Muscle of arm (tissue), 1 donor: ENCODE measurements at regions not wholly inside any gene's neighbourhood (a gene's known extent, or its start where the extent isn't known, plus 50 kb on each side); places are given as distances from the start of the nearest gene placed in this dataset.

Experiments used
- DNase-seq: peaks from one replicate; pipeline ENCODE4 v3.0.0-alpha.2; 2013

- no peak for DNase-seq
Measured at GRCh38 chr2:163541943-163542342, 193.9 kb downstream of the FIGN start.

GRCh38 chr2:163541495-163541894 lies 194.3 kb downstream of the FIGN start:
- DNase-seq, result no peak

GRCh38 chr2:163528640-163529217 lies 207.1 kb downstream of the FIGN start:
- DNase-seq, result no peak

GRCh38 chr2:163527381-163527780 lies 208.4 kb downstream of the FIGN start:
- DNase-seq, result no peak

GRCh38 chr2:163518762-163519161 lies 217.0 kb downstream of the FIGN start:
- no peak for DNase-seq

GRCh38 chr2:163515836-163516235 lies 220.0 kb downstream of the FIGN start:
- DNase-seq, result no peak

- no peak for DNase-seq
Measured at GRCh38 chr2:163505281-163505680, 230.5 kb downstream of the FIGN start.

GRCh38 chr2:163493359-163494298 lies 242.2 kb downstream of the FIGN start:
- no peak for DNase-seq

- no peak for DNase-seq
Measured at GRCh38 chr2:163491850-163492249, 244.0 kb downstream of the FIGN start.

- DNase-seq, result peak; percentile 30
Measured at GRCh38 chr2:163490281-163490680, 245.5 kb downstream of the FIGN start.

- DNase-seq, result no peak
Measured at GRCh38 chr2:163481515-163481914, 254.3 kb downstream of the FIGN start.

- DNase-seq, result no peak
Measured at GRCh38 chr2:163479599-163479998, 256.2 kb downstream of the FIGN start.

GRCh38 chr2:163475815-163476214 lies 260.0 kb downstream of the FIGN start:
- DNase-seq, result no peak

- DNase-seq, result no peak
Measured at GRCh38 chr2:163474889-163475288, 260.9 kb downstream of the FIGN start.

- no peak for DNase-seq
Measured at GRCh38 chr2:163474319-163474744, 261.5 kb downstream of the FIGN start.

- no peak for DNase-seq
Measured at GRCh38 chr2:163471947-163472346, 263.9 kb downstream of the FIGN start.

GRCh38 chr2:163469561-163469962 lies 266.2 kb downstream of the FIGN start:
- no peak for DNase-seq

- no peak for DNase-seq
Measured at GRCh38 chr2:163467251-163467630, 268.6 kb downstream of the FIGN start.

- DNase-seq, result no peak
Measured at GRCh38 chr2:163466331-163467250, 269.2 kb downstream of the FIGN start.

GRCh38 chr2:163465440-163465839 lies 270.4 kb downstream of the FIGN start:
- peak; percentile 26 for DNase-seq

GRCh38 chr2:163463411-163463810 lies 272.4 kb downstream of the FIGN start:
- DNase-seq, result no peak

- DNase-seq, result no peak
Measured at GRCh38 chr2:163462993-163463392, 272.8 kb downstream of the FIGN start.
